H9 (cell line): ENCODE measurements at regions not wholly inside any gene's neighbourhood (a gene's known extent, or its start where the extent isn't known, plus 50 kb on each side); places are given as distances from the start of the nearest gene placed in this dataset.

Source experiments
- DNase-seq: peaks from one replicate; pipeline ENCODE4 v3.0.0-alpha.2; 2017
- H2AFZ ChIP-seq: one replicate; pipeline ENCODE4 v1.6.1; 2013; ENCODE audit warnings: mild to moderate bottlenecking, low read length, control low read depth, moderate library complexity
- H2AK5ac ChIP-seq: 2 replicates; pipeline ENCODE4 v1.6.1; 2013; ENCODE audit warnings: low read length, control low read depth, mixed read lengths; ENCODE audit not compliant: insufficient read length
- H2BK120ac ChIP-seq: one replicate; pipeline ENCODE4 v1.6.1; 2013; ENCODE audit warnings: low read depth, mild to moderate bottlenecking, low read length, control low read depth, inconsistent platforms; ENCODE audit not compliant: poor library complexity, severe bottlenecking
- H2BK12ac ChIP-seq: 2 replicates; pipeline ENCODE4 v1.6.1; 2013; ENCODE audit warnings: low read length, control low read depth, mixed read lengths, low read depth; ENCODE audit not compliant: insufficient read length
- H2BK15ac ChIP-seq: 2 replicates; pipeline ENCODE4 v1.6.1; 2013; ENCODE audit warnings: low read depth, low read length, control low read depth
- H2BK20ac ChIP-seq: one replicate; pipeline ENCODE4 v1.6.1; 2013; ENCODE audit warnings: low read depth, mild to moderate bottlenecking, low read length, control low read depth, inconsistent platforms; ENCODE audit not compliant: poor library complexity, severe bottlenecking
- H2BK5ac ChIP-seq: 2 replicates; pipeline ENCODE4 v1.6.1; 2013; ENCODE audit warnings: low read length, control low read depth, mixed read lengths; ENCODE audit not compliant: insufficient read length
- H3K14ac ChIP-seq: 2 replicates; pipeline ENCODE4 v1.6.1; 2013; ENCODE audit warnings: low read length, control low read depth; ENCODE audit not compliant: insufficient read depth
- H3K18ac ChIP-seq: 2 replicates; pipeline ENCODE4 v1.6.1; 2013; ENCODE audit warnings: low read depth, mild to moderate bottlenecking, mixed read lengths, low read length, control low read depth; ENCODE audit not compliant: insufficient read length
- H3K23ac ChIP-seq: 2 replicates; pipeline ENCODE4 v1.6.1; 2013; ENCODE audit warnings: low read length, control low read depth, mixed read lengths, low read depth; ENCODE audit not compliant: insufficient read length
- H3K23me2 ChIP-seq: 2 replicates; pipeline ENCODE4 v1.6.1; 2013; ENCODE audit warnings: low read depth, mild to moderate bottlenecking, mixed read lengths, low read length, control low read depth; ENCODE audit not compliant: insufficient read length, poor library complexity, severe bottlenecking
- H3K27ac ChIP-seq: 2 replicates; pipeline ENCODE4 v1.5.1; 2013; ENCODE audit warnings: low read length, control low read depth, mixed read lengths, low read depth; ENCODE audit not compliant: insufficient read length
- H3K27me3 ChIP-seq: 2 replicates; pipeline ENCODE4 v1.6.1; 2013; ENCODE audit warnings: low read length, control low read depth, inconsistent platforms; ENCODE audit not compliant: insufficient read depth
- H3K4ac ChIP-seq: 2 replicates; pipeline ENCODE4 v1.6.1; 2013; ENCODE audit warnings: low read depth, mild to moderate bottlenecking, control low read depth, inconsistent platforms, low read length, moderate library complexity
- H3K4me1 ChIP-seq: 2 replicates; pipeline ENCODE4 v1.6.1; 2013; ENCODE audit warnings: low read length, control low read depth, inconsistent platforms; ENCODE audit not compliant: insufficient read depth
- H3K4me2 ChIP-seq: 2 replicates; pipeline ENCODE4 v1.6.1; 2013; ENCODE audit warnings: low read length, control low read depth, mixed read lengths; ENCODE audit not compliant: insufficient read length, insufficient read depth
- H3K56ac ChIP-seq: 2 replicates; pipeline ENCODE4 v1.6.1; 2013; ENCODE audit warnings: low read depth, mild to moderate bottlenecking, mixed read lengths, low read length, control low read depth; ENCODE audit not compliant: insufficient read length
- H3K79me1 ChIP-seq: 2 replicates; pipeline ENCODE4 v1.6.1; 2013; ENCODE audit warnings: low read depth, mild to moderate bottlenecking, moderate library complexity, low read length, control low read depth, inconsistent platforms; ENCODE audit not compliant: insufficient read depth, poor library complexity, severe bottlenecking
- H3K79me2 ChIP-seq: 2 replicates; pipeline ENCODE4 v1.6.1; 2013; ENCODE audit warnings: low read length, control low read depth, inconsistent platforms; ENCODE audit not compliant: insufficient read depth
- H3K9ac ChIP-seq: 2 replicates; pipeline ENCODE4 v1.6.1; 2013; ENCODE audit warnings: low read length, control low read depth, mixed read lengths; ENCODE audit not compliant: insufficient read length; ENCODE audit errors: extremely low read depth
- H3K9me3 ChIP-seq: one replicate; pipeline ENCODE4 v1.6.1; 2013; ENCODE audit warnings: low read depth, low read length, inconsistent platforms; ENCODE audit not compliant: control insufficient read depth
- H3T11ph ChIP-seq: one replicate; pipeline ENCODE4 v1.6.1; 2013; ENCODE audit warnings: mild to moderate bottlenecking, low read length, control low read depth, inconsistent platforms
- H4K20me1 ChIP-seq: one replicate; pipeline ENCODE4 v1.6.1; 2013; ENCODE audit not compliant: control insufficient read depth, insufficient read length, insufficient read depth
- H4K5ac ChIP-seq: 2 replicates; pipeline ENCODE4 v1.6.1; 2013; ENCODE audit warnings: low read depth, mild to moderate bottlenecking, mixed read lengths, low read length, control low read depth; ENCODE audit not compliant: insufficient read length
- H4K8ac ChIP-seq: replicated peaks from 2 replicates; pipeline ENCODE4 v1.6.1; 2013; ENCODE audit warnings: low read length, control low read depth, mixed read lengths, low read depth; ENCODE audit not compliant: insufficient read length
- H4K91ac ChIP-seq: 2 replicates; pipeline ENCODE4 v1.6.1; 2013; ENCODE audit warnings: low read depth, mild to moderate bottlenecking, moderate library complexity, mixed read lengths, low read length, control low read depth; ENCODE audit not compliant: insufficient read length
- H3K27ac Mint-ChIP-seq, 3 experiments: 2 replicates in 2 of 3; 3 replicates in 1 of 3; pipeline ENCODE4 v1.8.0; 2020 to 2021; ENCODE audit warnings: mixed read lengths in 3 of 3, mild to moderate bottlenecking in 1 of 3, moderate library complexity in 1 of 3
- H3K27me3 Mint-ChIP-seq: 2 replicates; pipeline ENCODE4 v1.8.0; 2021; ENCODE audit warnings: low read depth, mild to moderate bottlenecking, moderate library complexity, mixed read lengths
- H3K36me3 Mint-ChIP-seq, 3 experiments: 2 replicates in 2 of 3; 3 replicates in 1 of 3; pipeline ENCODE4 v1.8.0; 2020 to 2021; ENCODE audit warnings: low read depth in 3 of 3, mixed read lengths in 3 of 3; ENCODE audit not compliant: insufficient read depth in 1 of 3
- H3K4me1 Mint-ChIP-seq, 2 experiments: 2 replicates each; pipeline ENCODE4 v1.8.0; 2020; ENCODE audit warnings: mixed read lengths in 2 of 2
- H3K4me3 Mint-ChIP-seq, 2 experiments: 2 replicates in 1 of 2; 3 replicates in 1 of 2; pipeline ENCODE4 v1.8.0; 2020 to 2021; ENCODE audit warnings: mild to moderate bottlenecking in 2 of 2, mixed read lengths in 2 of 2, moderate library complexity in 1 of 2
- H3K9me3 Mint-ChIP-seq, 2 experiments: 2 replicates in 1 of 2; 3 replicates in 1 of 2; pipeline ENCODE4 v1.8.0; 2020; ENCODE audit warnings: mild to moderate bottlenecking in 2 of 2, mixed read lengths in 2 of 2, moderate library complexity in 1 of 2
- CTCF ChIP-seq: fragments of 200-600 bp; sonication (generic); conservative IDR thresholded peaks from 3 replicates; pipeline ENCODE4 v1.8.0; 2021; ENCODE audit warnings: antibody characterized with exemption, mild to moderate bottlenecking
- WGBS: extraction: QIAGEN DNeasy Blood & Tissue Kit; methylation state at CpG from one replicate; pipeline ENCODE4 v1.1.7; 2013; ENCODE audit warnings: missing lambda C conversion rate, low lambda C conversion rate, mixed read lengths; ENCODE audit not compliant: insufficient read length; ENCODE audit errors: extremely low coverage; 5-methylcytosine and 5-hydroxymethylcytosine counted together

GRCh38 chr6:74075896-74076295 is 379.9 kb downstream of the CD109 start:
- WGBS: no CpG with 5 or more reads among the region's 2 CpGs
- no peak overlapping the region for H3T11ph ChIP-seq
- no peak overlapping the region for H3K23ac ChIP-seq
- H2BK120ac ChIP-seq: no peak overlapping the region
- H3K4me2 ChIP-seq: no peak overlapping the region
- H3K18ac ChIP-seq: no peak overlapping the region
- H2BK12ac ChIP-seq: no peak overlapping the region
- no peak overlapping the region for H3K9ac ChIP-seq
- H3K27me3 Mint-ChIP-seq: no peaks in the 10 kb centered on the region; the same call in 1 of the 2 replicates
- no peak overlapping the region for H2AFZ ChIP-seq
- H3K4me3 Mint-ChIP-seq: no peak overlapping the region
- no peak overlapping the region for H3K14ac ChIP-seq
- no peak overlapping the region for H3K27ac Mint-ChIP-seq
- no peaks in the 10 kb centered on the region for H3K79me2 ChIP-seq
- no peaks in the 10 kb centered on the region; a peak in 1 of 7 replicates for H3K36me3 Mint-ChIP-seq
- no peak for DNase-seq
- no peak overlapping the region for H4K91ac ChIP-seq
- H3K4ac ChIP-seq: no peak overlapping the region
- no peak overlapping the region for H3K27ac ChIP-seq
- no peak overlapping the region for H3K56ac ChIP-seq
- TF ChIP-seq CTCF: no peak
- no peaks in the 10 kb centered on the region for H3K23me2 ChIP-seq
- no peaks in the 10 kb centered on the region for H3K79me1 ChIP-seq
- no peak overlapping the region for H4K5ac ChIP-seq
- peaks cover 8 to 9% of the 10 kb centered on the region in 2 experiments; a peak in 3 of 5 replicates for H3K9me3 Mint-ChIP-seq
- no peak overlapping the region for H2BK5ac ChIP-seq
- H3K4me1 ChIP-seq: no peaks in the 10 kb centered on the region
- no peaks in the 10 kb centered on the region for H4K20me1 ChIP-seq
- H2AK5ac ChIP-seq: no peak overlapping the region
- no peak overlapping the region for H2BK20ac ChIP-seq
- no peak overlapping the region for H4K8ac ChIP-seq
- H3K9me3 ChIP-seq: no peaks in the 10 kb centered on the region
- H2BK15ac ChIP-seq: no peak overlapping the region
- H3K27me3 ChIP-seq: no peaks in the 10 kb centered on the region
- H3K4me1 Mint-ChIP-seq: peaks cover 0 to 3% of the 10 kb centered on the region in 2 experiments; a peak in 1 of 4 replicates
